ENCODE measurements at regions not wholly inside any gene's neighbourhood (a gene's known extent, or its start where the extent isn't known, plus 50 kb on each side); places are given as distances from the start of the nearest gene placed in this dataset.

DNA sequence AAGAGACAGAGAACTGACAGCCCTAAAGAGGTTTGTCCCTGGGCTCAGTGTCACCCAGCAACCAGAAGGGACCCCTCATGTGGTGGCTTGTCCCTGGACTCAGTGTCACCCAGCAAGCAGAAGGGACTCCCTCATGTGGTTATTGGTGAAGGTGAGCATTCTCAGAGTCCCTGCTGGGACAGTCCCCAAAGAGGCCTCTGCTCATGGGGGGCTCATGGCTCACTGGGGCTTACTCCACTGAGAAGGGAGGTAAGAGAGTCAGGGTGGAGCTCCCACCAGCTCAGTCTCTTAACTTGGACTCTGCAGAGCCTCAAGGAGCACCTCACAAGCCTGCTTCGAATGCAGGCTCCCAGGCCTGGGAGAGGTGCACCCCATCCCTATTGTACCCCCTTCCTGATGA, 145.2 kb upstream of the COPS8 start:
- no peak for TF ChIP-seq CTCF (IDR thresholded peaks at IDR 0.05; ENCODE audit: low read depth, low read length)
- DNase-seq (ENCODE audit: extremely low read depth, low read depth), result no peak

GRCh38 chr2:236940916-236941520, 144.7 kb upstream of the COPS8 start:
- DNase-seq (ENCODE audit: extremely low read depth, low read depth), result no peak
- no peak for TF ChIP-seq CTCF (IDR thresholded peaks at IDR 0.05; ENCODE audit: low read depth, low read length)

DNA sequence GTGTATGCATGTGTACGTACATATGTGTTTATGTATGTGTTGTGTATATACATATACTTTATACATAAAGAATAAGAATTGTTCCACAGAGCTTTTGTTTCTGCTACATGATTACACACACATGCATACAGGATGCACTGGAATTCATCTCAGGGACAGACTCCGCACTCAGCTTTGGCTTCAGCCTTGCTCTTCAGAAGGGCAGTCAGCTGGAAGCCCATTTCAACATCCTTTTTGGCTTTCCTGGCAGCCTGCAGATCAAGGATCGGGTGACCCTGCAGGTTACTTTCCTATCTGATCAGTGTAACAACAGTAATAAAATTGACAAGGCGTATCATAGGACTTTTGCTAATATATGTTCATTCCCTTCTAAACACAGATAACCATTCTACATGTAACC, 144.1 kb upstream of the COPS8 start:
- DNase-seq (ENCODE audit: extremely low read depth, low read depth), result no peak
- no peak for TF ChIP-seq CTCF (IDR thresholded peaks at IDR 0.05; ENCODE audit: low read depth, low read length)

GRCh38 chr2:236942554-236942953, 143.1 kb upstream of the COPS8 start:
- no peak for TF ChIP-seq CTCF (IDR thresholded peaks at IDR 0.05; ENCODE audit: low read depth, low read length)
- no peak for DNase-seq (ENCODE audit: extremely low read depth, low read depth)

DNA sequence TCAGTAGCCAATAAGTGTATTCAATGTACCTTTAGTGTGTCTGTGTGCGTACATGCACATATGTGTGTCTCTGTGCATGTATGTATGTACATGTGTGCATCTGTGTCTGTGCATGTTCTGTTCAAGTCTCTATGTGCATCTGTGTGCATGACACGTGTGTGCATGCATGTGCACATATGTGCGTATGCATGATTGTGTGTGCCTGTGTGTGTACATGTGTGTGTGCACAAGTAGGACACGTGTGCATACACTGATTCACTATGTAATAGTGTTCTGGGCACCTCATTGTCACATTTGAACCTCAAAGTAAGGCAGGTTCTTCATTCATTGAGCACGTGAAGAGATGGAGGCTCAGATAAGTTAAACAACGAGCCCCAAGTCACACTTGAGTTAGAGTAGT, 142.6 kb upstream of the COPS8 start:
- DNase-seq (ENCODE audit: extremely low read depth, low read depth), result no peak
- no peak for TF ChIP-seq CTCF (IDR thresholded peaks at IDR 0.05; ENCODE audit: low read depth, low read length)

GRCh38 chr2:236943841-236944513, 141.7 kb upstream of the COPS8 start:
- TF ChIP-seq CTCF (IDR thresholded peaks at IDR 0.05; ENCODE audit: low read depth, low read length), result no peak
- no peak for DNase-seq (ENCODE audit: extremely low read depth, low read depth)

DNA sequence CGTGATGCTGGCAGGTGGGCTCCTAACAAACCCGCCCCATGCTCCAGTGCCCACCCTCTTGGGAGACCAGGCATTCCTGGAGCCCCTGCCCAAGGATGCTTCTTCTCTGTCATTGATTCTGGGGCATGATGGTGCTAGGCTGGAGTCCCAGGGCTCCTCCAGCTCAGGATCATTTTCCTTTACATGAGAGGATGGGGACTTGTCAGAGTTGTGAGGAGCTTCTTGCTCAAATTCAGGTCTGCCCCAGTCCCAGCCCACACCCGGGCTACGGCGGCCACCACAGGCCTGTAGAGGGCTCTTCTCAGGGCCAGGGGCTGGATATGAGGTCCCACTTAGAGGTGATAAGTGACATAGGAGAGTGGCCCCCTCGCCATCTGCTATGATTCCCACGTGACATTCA, 141.1 kb upstream of the COPS8 start:
- no peak for TF ChIP-seq CTCF (IDR thresholded peaks at IDR 0.05; ENCODE audit: low read depth, low read length)
- DNase-seq (ENCODE audit: extremely low read depth, low read depth), result no peak

Measured in AG09319 (cell line).